Stomach (tissue), 8 donors: ENCODE measurements at regions not wholly inside any gene's neighbourhood (a gene's known extent, or its start where the extent isn't known, plus 50 kb on each side); places are given as distances from the start of the nearest gene placed in this dataset.

ENCODE experiments used
- DNase-seq, 2 donors: peaks; one replicate each; pipeline versions ENCODE4 v3.0.0 to v3.0.0-alpha.2; 2013 to 2019
- H3K27ac ChIP-seq, 5 donors: fragments of 200-600 bp in 4 of 5; sonication (generic) in 4 of 5; one replicate each; pipeline ENCODE4 v1.5.1; 2013 to 2019; ENCODE audit warnings: mild to moderate bottlenecking in 1 of 5, moderate library complexity in 1 of 5
- H3K27me3 ChIP-seq, 3 donors: fragments of 200-600 bp; sonication (generic); one replicate each; pipeline ENCODE4 v1.5.1; 2017 to 2019; ENCODE audit warnings: mixed run types in 1 of 3
- H3K36me3 ChIP-seq, 4 donors: fragments of 200-600 bp; sonication (generic); 1 replicate in 3 of 4; 2 replicates in 1 of 4; pipeline ENCODE4 v1.5.1; 2016 to 2019
- H3K4me1 ChIP-seq, 4 donors: fragments of 200-600 bp; sonication (generic); one replicate each; pipeline ENCODE4 v1.5.1; 2016 to 2019
- H3K4me3 ChIP-seq, 4 donors: fragments of 200-600 bp; sonication (generic) in 3 of 4; one replicate each; pipeline ENCODE4 v1.5.1; 2016 to 2019; ENCODE audit warnings: mild to moderate bottlenecking in 1 of 4
- H3K9me3 ChIP-seq, 4 donors: fragments of 200-600 bp; sonication (generic); one replicate each; pipeline ENCODE4 v1.5.1; 2016 to 2019
- CTCF ChIP-seq, 7 experiments: fragments of 450-650 bp in 4 of 7; fragments of 200-600 bp in 3 of 7; sonication (generic) in 3 of 7; IDR thresholded peaks; one replicate each; pipeline ENCODE4 v1.5.1; 2016 to 2019; ENCODE audit warnings: antibody characterized with exemption in 7 of 7, control low read depth in 2 of 7, mild to moderate bottlenecking in 1 of 7
- EP300 ChIP-seq: sonication (generic); formaldehyde crosslinking; IDR thresholded peaks from one replicate; pipeline ENCODE4 v1.6.1; 2017; ENCODE audit warnings: antibody characterized with exemption
- POLR2A ChIP-seq, 4 donors: fragments of 450-650 bp; IDR thresholded peaks; one replicate each; pipeline ENCODE4 v1.6.1; 2016; ENCODE audit warnings: antibody characterized with exemption in 4 of 4, control low read depth in 2 of 4, mild to moderate bottlenecking in 1 of 4, moderate library complexity in 1 of 4
- POLR2AphosphoS5 ChIP-seq, 3 donors: sonication (generic); formaldehyde crosslinking; IDR thresholded peaks; one replicate each; pipeline ENCODE4 v1.6.1; 2016; ENCODE audit warnings: antibody characterized with exemption in 3 of 3
- WGBS, 5 donors: extraction: QIAGEN DNeasy Blood & Tissue Kit in 3 of 5; methylation state at CpG; one replicate each; pipeline versions ENCODE4 v1.1.5 to v1.1.7; 2013 to 2018; 5-methylcytosine and 5-hydroxymethylcytosine counted together
- intact Hi-C: fragments of 100-400 bp; cut with DNase I; formaldehyde crosslinking; loops from one replicate; pipeline ENCODE4 v1.15.1; 2023; ENCODE audit warnings: low total_unique reads
- donor health status: healthy with polysubstance abuse.
- donor health status: Bipolar disorder and iron deficiency.
- donor health status: healthy.

GRCh38 chr16:75983741-75984381 lies 257.6 kb upstream of the CPHXL start:
- no peak for DNase-seq
- intact Hi-C loops = no loop called here
- Histone ChIP-seq H3K27ac (no peak overlapping the region), H3K27me3 (no peaks in the 10 kb centered on the region), H3K4me3 (no peak overlapping the region), H3K9me3 (peaks cover 0 to 15% (median 5%) of the 10 kb centered on the region in 4 donors), H3K36me3 (no peaks in the 10 kb centered on the region), H3K4me1 (no peaks in the 10 kb centered on the region)
- WGBS, 5 donors = 66 to 70% (median 67%) methylated on average over 4 of the region's 4 CpGs
- no peak for TF ChIP-seq EP300
- no peak for TF ChIP-seq CTCF (IDR thresholded peaks at IDR 0.05)
- no peak for TF ChIP-seq POLR2AphosphoS5 (IDR thresholded peaks at IDR 0.05)
- no peak for TF ChIP-seq POLR2A (IDR thresholded peaks at IDR 0.05)

GRCh38 chr16:75987323-75987722 lies 261.0 kb upstream of the CPHXL start:
- DNase-seq = no peak
- intact Hi-C loops = no loop called here
- no peak overlapping the region for H3K4me3 ChIP-seq
- TF ChIP-seq POLR2A (IDR thresholded peaks at IDR 0.05) (no peak), CTCF (IDR thresholded peaks at IDR 0.05) (no peak), POLR2AphosphoS5 (IDR thresholded peaks at IDR 0.05) (no peak), EP300 (no peak)
- H3K9me3 ChIP-seq = peaks cover 0 to 15% (median 5%) of the 10 kb centered on the region in 4 donors
- no peaks in the 10 kb centered on the region for H3K4me1 ChIP-seq
- H3K27ac ChIP-seq = no peak overlapping the region
- H3K27me3 ChIP-seq = no peaks in the 10 kb centered on the region
- no peaks in the 10 kb centered on the region for H3K36me3 ChIP-seq
- 83 to 95% (median 89%) methylated on average over 2 of the region's 2 CpGs for WGBS, 5 donors

- Histone ChIP-seq H3K27ac (no peak overlapping the region), H3K4me3 (no peak overlapping the region), H3K27me3 (no peaks in the 10 kb centered on the region), H3K9me3 (peaks cover 0 to 3% (median 0%) of the 10 kb centered on the region in 4 donors), H3K4me1 (no peaks in the 10 kb centered on the region), H3K36me3 (no peaks in the 10 kb centered on the region)
- DNase-seq = no peak
- TF ChIP-seq EP300 (no peak), CTCF (IDR thresholded peaks at IDR 0.05) (no peak), POLR2AphosphoS5 (IDR thresholded peaks at IDR 0.05) (no peak), POLR2A (IDR thresholded peaks at IDR 0.05) (no peak)
- 68 to 84% (median 75%) methylated on average over 3 of the region's 3 CpGs for WGBS, 5 donors
- intact Hi-C loops = no loop called here
Observed at GRCh38 chr16:75996491-75996890, 270.2 kb upstream of the CPHXL start.

- Histone ChIP-seq H3K4me3 (no peak overlapping the region), H3K4me1 (no peaks in the 10 kb centered on the region), H3K27me3 (no peaks in the 10 kb centered on the region), H3K27ac (no peak overlapping the region), H3K9me3 (peaks cover 0 to 3% (median 0%) of the 10 kb centered on the region in 4 donors), H3K36me3 (no peaks in the 10 kb centered on the region)
- 87 to 99% (median 89%) methylated on average over 6 of the region's 6 CpGs for WGBS, 5 donors
- no peak for TF ChIP-seq EP300
- TF ChIP-seq CTCF (IDR thresholded peaks at IDR 0.05) = no peak
- no peak for TF ChIP-seq POLR2AphosphoS5 (IDR thresholded peaks at IDR 0.05)
- no peak for TF ChIP-seq POLR2A (IDR thresholded peaks at IDR 0.05)
- intact Hi-C loops = no loop called here
- no peak for DNase-seq
Observed at GRCh38 chr16:75997606-75998005, 271.3 kb upstream of the CPHXL start.
